CD4-positive, alpha-beta memory T cell (primary cell): ENCODE measurements at regions not wholly inside any gene's neighbourhood (a gene's known extent, or its start where the extent isn't known, plus 50 kb on each side); places are given as distances from the start of the nearest gene placed in this dataset.

ENCODE experiments used
- CTCF ChIA-PET: fragments of 350-600 bp; sonication (Branson Sonifier 250); formaldehyde crosslinking; loops from one replicate; lab custom pipeline; 2021; ENCODE audit warnings: inconsistent platforms; ENCODE audit not compliant: partially characterized antibody; lab: Charles Lee
- POLR2A ChIA-PET: fragments of 350-600 bp; sonication (Branson Sonifier 250); formaldehyde crosslinking; loops from one replicate; lab custom pipeline; 2021; ENCODE audit not compliant: partially characterized antibody; lab: Charles Lee
- DNase-seq, 5 donors: peaks; one replicate each; pipeline versions ENCODE4 v3.0.0 to v3.0.0-alpha.2; 2020 to 2022; ENCODE audit warnings: mixed read lengths in 1 of 5
- H3K27ac ChIP-seq: one replicate; pipeline ENCODE4 v1.7.0; 2013; ENCODE audit warnings: low read depth, low read length
- H3K27me3 ChIP-seq: 2 replicates; pipeline ENCODE4 v1.7.0; 2013; ENCODE audit warnings: mild to moderate bottlenecking, low read length, moderate library complexity; ENCODE audit not compliant: insufficient read depth
- H3K36me3 ChIP-seq: 2 replicates; pipeline ENCODE4 v1.7.0; 2013; ENCODE audit warnings: mild to moderate bottlenecking, low read length, moderate library complexity; ENCODE audit not compliant: insufficient read depth
- H3K4me1 ChIP-seq: 2 replicates; pipeline ENCODE4 v1.7.0; 2013; ENCODE audit warnings: mild to moderate bottlenecking, low read length, moderate library complexity; ENCODE audit not compliant: insufficient read depth
- H3K4me3 ChIP-seq, 2 donors: one replicate each; pipeline ENCODE4 v1.7.0; 2013; ENCODE audit warnings: low read length in 2 of 2, mild to moderate bottlenecking in 1 of 2
- H3K9me3 ChIP-seq, 2 donors: one replicate each; pipeline ENCODE4 v1.7.0; 2013; ENCODE audit warnings: low read length in 2 of 2, control low read depth in 1 of 2; ENCODE audit not compliant: control insufficient read depth in 1 of 2
- H3K27ac Mint-ChIP-seq, 7 donors: one replicate each; pipeline ENCODE4 v1.8.0; 2020 to 2021; ENCODE audit warnings: mixed read lengths in 7 of 7, mild to moderate bottlenecking in 6 of 7, inconsistent platforms in 3 of 7, moderate library complexity in 3 of 7
- H3K27me3 Mint-ChIP-seq, 2 donors: one replicate each; pipeline ENCODE4 v1.8.0; 2020 to 2021; ENCODE audit warnings: mixed read lengths in 2 of 2
- H3K36me3 Mint-ChIP-seq, 2 donors: one replicate each; pipeline ENCODE4 v1.8.0; 2020 to 2021; ENCODE audit warnings: mixed read lengths in 2 of 2, inconsistent platforms in 1 of 2, mild to moderate bottlenecking in 1 of 2
- H3K4me1 Mint-ChIP-seq, 4 donors: one replicate each; pipeline ENCODE4 v1.8.0; 2020 to 2021; ENCODE audit warnings: mixed read lengths in 4 of 4, mild to moderate bottlenecking in 1 of 4
- H3K4me3 Mint-ChIP-seq, 8 donors: one replicate each; pipeline ENCODE4 v1.8.0; 2020 to 2021; ENCODE audit warnings: mixed read lengths in 8 of 8, mild to moderate bottlenecking in 7 of 8, moderate library complexity in 6 of 8, inconsistent platforms in 3 of 8
- H3K9me3 Mint-ChIP-seq, 8 donors: one replicate each; pipeline ENCODE4 v1.8.0; 2020 to 2021; ENCODE audit warnings: mixed read lengths in 8 of 8, mild to moderate bottlenecking in 5 of 8, inconsistent platforms in 3 of 8, moderate library complexity in 1 of 8
- intact Hi-C: fragments of 100-400 bp; cut with micrococcal nuclease; formaldehyde crosslinking; loops from one replicate; pipeline ENCODE4 v1.15.1; 2023

GRCh38 chr2:167670588-167670987 is 576.8 kb downstream of the STK39 start:
- Histone ChIP-seq H3K4me3 (no peak overlapping the region), H3K4me1 (no peaks in the 10 kb centered on the region), H3K9me3 (no peaks in the 10 kb centered on the region), H3K27me3 (no peaks in the 10 kb centered on the region), H3K27ac (no peak overlapping the region), H3K36me3 (no peaks in the 10 kb centered on the region)
- no peak overlapping the region for H3K4me3 Mint-ChIP-seq
- no peak overlapping the region for H3K27ac Mint-ChIP-seq
- ChIA-PET POLR2A (no interaction called here), CTCF (no interaction called here)
- no peaks in the 10 kb centered on the region for H3K27me3 Mint-ChIP-seq
- DNase-seq = no peak
- peaks cover 0 to 39% (median 21%) of the 10 kb centered on the region in 8 donors for H3K9me3 Mint-ChIP-seq
- no peaks in the 10 kb centered on the region for H3K4me1 Mint-ChIP-seq
- no peaks in the 10 kb centered on the region for H3K36me3 Mint-ChIP-seq
- intact Hi-C loops = no loop called here

- DNase-seq = no peak
- Mint-ChIP-seq H3K36me3 (no peaks in the 10 kb centered on the region), H3K9me3 (peaks cover 0 to 4% (median under 1%) of the 10 kb centered on the region in 8 donors), H3K27ac (no peak overlapping the region), H3K4me3 (no peak overlapping the region), H3K4me1 (no peaks in the 10 kb centered on the region), H3K27me3 (no peaks in the 10 kb centered on the region)
- Histone ChIP-seq H3K36me3 (no peaks in the 10 kb centered on the region), H3K9me3 (no peaks in the 10 kb centered on the region), H3K27ac (no peak overlapping the region), H3K4me3 (no peak overlapping the region), H3K27me3 (no peaks in the 10 kb centered on the region), H3K4me1 (no peaks in the 10 kb centered on the region)
- ChIA-PET POLR2A (no interaction called here), CTCF (no interaction called here)
- intact Hi-C loops = no loop called here
Measured at GRCh38 chr2:167653131-167653530, 594.3 kb downstream of the STK39 start.

GRCh38 chr2:167652401-167652800 is 595.0 kb downstream of the STK39 start:
- Histone ChIP-seq H3K9me3 (no peaks in the 10 kb centered on the region), H3K27ac (no peak overlapping the region), H3K4me1 (no peaks in the 10 kb centered on the region), H3K36me3 (no peaks in the 10 kb centered on the region), H3K4me3 (no peak overlapping the region), H3K27me3 (no peaks in the 10 kb centered on the region)
- H3K27me3 Mint-ChIP-seq = no peaks in the 10 kb centered on the region
- H3K4me1 Mint-ChIP-seq = no peaks in the 10 kb centered on the region
- no peak overlapping the region for H3K27ac Mint-ChIP-seq
- H3K4me3 Mint-ChIP-seq = no peak overlapping the region
- no peak for DNase-seq
- no peaks in the 10 kb centered on the region for H3K36me3 Mint-ChIP-seq
- ChIA-PET POLR2A (no interaction called here), CTCF (no interaction called here)
- peaks cover 0 to 4% (median under 1%) of the 10 kb centered on the region in 8 donors for H3K9me3 Mint-ChIP-seq
- intact Hi-C loops = no loop called here

- Histone ChIP-seq H3K9me3 (no peaks in the 10 kb centered on the region), H3K4me3 (no peak overlapping the region), H3K4me1 (no peaks in the 10 kb centered on the region), H3K27me3 (no peaks in the 10 kb centered on the region), H3K27ac (no peak overlapping the region), H3K36me3 (no peaks in the 10 kb centered on the region)
- ChIA-PET POLR2A (no interaction called here), CTCF (no interaction called here)
- no peak for DNase-seq
- Mint-ChIP-seq H3K36me3 (no peaks in the 10 kb centered on the region), H3K9me3 (peaks cover 0 to 5% (median 0%) of the 10 kb centered on the region in 8 donors), H3K4me3 (no peak overlapping the region), H3K27me3 (no peaks in the 10 kb centered on the region), H3K27ac (no peak overlapping the region), H3K4me1 (no peaks in the 10 kb centered on the region)
- intact Hi-C loops = no loop called here
Measured at GRCh38 chr2:167651406-167652151, 595.8 kb downstream of the STK39 start.

DNA sequence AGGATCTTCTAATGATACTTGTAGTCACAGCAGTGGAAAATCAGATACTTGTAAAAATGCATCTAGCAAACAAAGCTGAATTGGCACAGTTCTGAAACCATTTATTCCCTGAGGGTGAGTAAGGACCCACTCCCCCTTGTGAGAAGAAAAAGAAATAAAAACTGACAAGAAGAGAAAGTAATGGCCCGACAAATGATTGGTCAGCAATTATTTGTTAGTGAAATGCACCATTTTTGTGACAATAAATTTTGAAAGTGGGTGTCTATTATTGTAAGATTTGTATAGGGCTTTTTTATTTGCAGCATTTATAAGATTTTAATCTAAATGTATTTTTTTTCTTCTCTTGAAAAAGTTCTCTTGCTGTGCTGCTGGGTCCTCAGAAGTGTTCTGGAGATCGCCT is 600.8 kb downstream of the STK39 start:
- Histone ChIP-seq H3K4me3 (no peak overlapping the region), H3K36me3 (no peaks in the 10 kb centered on the region), H3K27me3 (no peaks in the 10 kb centered on the region), H3K9me3 (no peaks in the 10 kb centered on the region), H3K27ac (no peak overlapping the region), H3K4me1 (no peaks in the 10 kb centered on the region)
- ChIA-PET CTCF (interaction anchor here (0.5 kb wide), 1 partner anchor 819 kb away, joined by 3 read pairs; no protein-coding TSS in a partner anchor), POLR2A (no interaction called here)
- H3K4me3 Mint-ChIP-seq = no peak overlapping the region
- intact Hi-C loops = no loop called here
- no peaks in the 10 kb centered on the region for H3K36me3 Mint-ChIP-seq
- H3K27ac Mint-ChIP-seq = no peak overlapping the region
- H3K27me3 Mint-ChIP-seq = no peaks in the 10 kb centered on the region
- no peaks in the 10 kb centered on the region for H3K4me1 Mint-ChIP-seq
- peaks cover 0 to 8% (median 2%) of the 10 kb centered on the region in 8 donors for H3K9me3 Mint-ChIP-seq
- DNase-seq = no peak

DNA sequence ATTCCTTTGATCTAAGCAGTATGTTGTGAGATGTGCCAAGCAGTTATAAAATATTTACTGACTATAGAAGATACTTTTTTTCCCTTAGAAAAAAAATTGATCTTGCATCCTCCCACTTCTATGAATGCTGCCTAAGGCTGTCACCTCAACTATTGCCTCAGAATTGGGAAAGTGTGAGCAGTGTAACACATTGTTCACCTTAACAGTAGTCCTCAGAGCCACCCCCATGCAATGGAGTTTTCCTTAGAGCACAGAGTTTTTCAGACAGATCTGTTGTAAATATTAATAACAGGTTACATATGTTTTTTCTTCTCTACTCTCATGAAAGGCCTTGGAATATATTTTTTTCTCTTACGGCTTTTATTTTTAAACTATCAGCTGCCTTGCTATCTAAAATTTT is 607.3 kb downstream of the STK39 start:
- ChIA-PET POLR2A (no interaction called here), CTCF (no interaction called here)
- no peak for DNase-seq
- H3K4me3 ChIP-seq = no peak overlapping the region
- H3K9me3 Mint-ChIP-seq = peaks cover 0 to 10% (median 0%) of the 10 kb centered on the region in 8 donors
- no peaks in the 10 kb centered on the region for H3K27me3 ChIP-seq
- no peak overlapping the region for H3K4me3 Mint-ChIP-seq
- no peaks in the 10 kb centered on the region for H3K4me1 Mint-ChIP-seq
- H3K27me3 Mint-ChIP-seq = no peaks in the 10 kb centered on the region
- no peak overlapping the region for H3K27ac Mint-ChIP-seq
- H3K36me3 ChIP-seq = no peaks in the 10 kb centered on the region
- H3K9me3 ChIP-seq = no peaks in the 10 kb centered on the region
- no peaks in the 10 kb centered on the region for H3K4me1 ChIP-seq
- H3K27ac ChIP-seq = no peak overlapping the region
- H3K36me3 Mint-ChIP-seq = no peaks in the 10 kb centered on the region
- intact Hi-C loops = no loop called here

GRCh38 chr2:167637741-167638140 is 609.7 kb downstream of the STK39 start:
- Histone ChIP-seq H3K27ac (no peak overlapping the region), H3K9me3 (no peaks in the 10 kb centered on the region), H3K27me3 (no peaks in the 10 kb centered on the region), H3K36me3 (no peaks in the 10 kb centered on the region), H3K4me3 (no peak overlapping the region), H3K4me1 (no peaks in the 10 kb centered on the region)
- Mint-ChIP-seq H3K9me3 (peaks cover 0 to 10% (median 3%) of the 10 kb centered on the region in 8 donors), H3K4me3 (no peak overlapping the region), H3K4me1 (no peaks in the 10 kb centered on the region), H3K36me3 (no peaks in the 10 kb centered on the region), H3K27ac (no peak overlapping the region), H3K27me3 (peaks cover 0 to 1% of the 10 kb centered on the region in 2 donors)
- CTCF ChIA-PET = no interaction called here
- intact Hi-C loops = no loop called here
- no peak for DNase-seq
- POLR2A ChIA-PET = no interaction called here
